H1 (cell line): ENCODE measurements at regions not wholly inside any gene's neighbourhood (a gene's known extent, or its start where the extent isn't known, plus 50 kb on each side); places are given as distances from the start of the nearest gene placed in this dataset.
A peak's percentile ranks its signal among the peaks of the same experiment; 100 is the strongest.
"Not testable (repeated sequence)": the region's sequence is repeated elsewhere in the genome, so short reads cannot be mapped to it uniquely, and the experiment has no call there.

Experiments
- CTCF ChIA-PET: fragments of 300-600 bp; sonication (Branson Sonifier 250); formaldehyde crosslinking; loops from one replicate; lab custom pipeline; 2021; ENCODE audit not compliant: partially characterized antibody; lab: Charles Lee
- POLR2A ChIA-PET: fragments of 300-600 bp; sonication (Branson Sonifier 250); formaldehyde crosslinking; loops from one replicate; lab custom pipeline; 2021; ENCODE audit warnings: inconsistent platforms; ENCODE audit not compliant: partially characterized antibody; lab: Charles Lee
- DNase-seq, 2 experiments: peaks; one replicate each; pipeline versions ENCODE4 v3.0.0 to v3.0.0-alpha.2; 2010 to 2022; ENCODE audit warnings: low spot score in 2 of 2, low read depth in 1 of 2, mixed read lengths in 1 of 2
- FAIRE-seq: peaks from 2 replicates; lab custom pipeline; 2011; peaks lifted over from hg19 to GRCh38; lab: Jason Lieb, UNC
- H2AFZ ChIP-seq: 2 replicates; pipeline ENCODE4 v1.8.1; 2012; ENCODE audit warnings: low read length, inconsistent platforms
- H2AK5ac ChIP-seq: 2 replicates; pipeline ENCODE4 v1.6.1; 2013; ENCODE audit warnings: low read depth, low read length
- H2BK120ac ChIP-seq: replicated peaks from 2 replicates; pipeline ENCODE3; 2013; ENCODE audit warnings: low read depth, low read length, inconsistent platforms
- H2BK12ac ChIP-seq: 2 replicates; pipeline ENCODE4 v1.6.1; 2013; ENCODE audit warnings: low read depth, low read length
- H2BK15ac ChIP-seq: 2 replicates; pipeline ENCODE4 v1.6.1; 2013; ENCODE audit warnings: low read length
- H2BK20ac ChIP-seq: 2 replicates; pipeline ENCODE4 v1.6.1; 2013; ENCODE audit warnings: low read length
- H2BK5ac ChIP-seq: 2 replicates; pipeline ENCODE4 v1.6.1; 2013; ENCODE audit warnings: low read depth, low read length
- H3K14ac ChIP-seq: 2 replicates; pipeline ENCODE4 v1.6.1; 2013; ENCODE audit warnings: inconsistent platforms; ENCODE audit not compliant: insufficient read length
- H3K18ac ChIP-seq: 2 replicates; pipeline ENCODE4 v1.6.1; 2013; ENCODE audit warnings: low read length; ENCODE audit errors: extremely low read depth
- H3K23ac ChIP-seq: 2 replicates; pipeline ENCODE4 v1.6.1; 2013; ENCODE audit warnings: inconsistent platforms; ENCODE audit not compliant: insufficient read length
- H3K23me2 ChIP-seq: 2 replicates; pipeline ENCODE4 v1.6.1; 2013; ENCODE audit warnings: low read depth, low read length
- H3K27ac ChIP-seq: 2 replicates; pipeline ENCODE4 v1.6.1; 2011; ENCODE audit warnings: low read depth, low read length, inconsistent platforms
- H3K27me3 ChIP-seq, 4 experiments: replicated peaks in 1 of 4; 1 replicate in 1 of 4; 2 replicates in 3 of 4; pipeline versions ENCODE4 v1.6.1 to v1.8.1; 2011 to 2013; ENCODE audit warnings: low read length in 3 of 4, mild to moderate bottlenecking in 3 of 4, inconsistent platforms in 2 of 4, mixed read lengths in 2 of 4, moderate library complexity in 1 of 4; ENCODE audit not compliant: control insufficient read depth in 3 of 4, insufficient read depth in 3 of 4; ENCODE audit errors: extremely low read depth in 1 of 4
- H3K36me3 ChIP-seq, 4 experiments: 2 replicates each; pipeline versions ENCODE4 v1.6.1 to v1.8.1; 2011 to 2013; ENCODE audit warnings: mild to moderate bottlenecking in 4 of 4, low read length in 3 of 4, moderate library complexity in 2 of 4, control low read depth in 1 of 4, inconsistent platforms in 1 of 4; ENCODE audit not compliant: insufficient read depth in 4 of 4, control insufficient read depth in 2 of 4
- H3K4ac ChIP-seq: replicated peaks from 2 replicates; pipeline ENCODE3; 2013; ENCODE audit warnings: low read length, low read depth, mixed read lengths, inconsistent platforms; ENCODE audit not compliant: insufficient read length
- H3K4me1 ChIP-seq, 4 experiments: replicated peaks in 1 of 4; 1 replicate in 1 of 4; 2 replicates in 3 of 4; pipeline versions ENCODE4 v1.6.1 to v1.8.1; 2011 to 2013; ENCODE audit warnings: low read length in 3 of 4, inconsistent platforms in 2 of 4, mixed read lengths in 1 of 4; ENCODE audit not compliant: insufficient read depth in 4 of 4, control insufficient read depth in 3 of 4
- H3K4me2 ChIP-seq, 2 experiments: 2 replicates each; pipeline versions ENCODE4 v1.6.1 to v1.8.1; 2011 to 2013; ENCODE audit warnings: low read depth in 2 of 2, low read length in 2 of 2, control low read depth in 1 of 2, inconsistent platforms in 1 of 2, mild to moderate bottlenecking in 1 of 2; ENCODE audit not compliant: insufficient read depth in 1 of 2
- H3K4me3 ChIP-seq, 4 experiments: fragments of 200-600, 300-600 bp in 1 of 4; sonication (generic), shearing (Covaris generic), sonication (Bioruptor Twin) in 1 of 4; 2 replicates each; pipeline versions ENCODE4 v1.5.1 to v1.8.1; 2011 to 2016; ENCODE audit warnings: low read length in 4 of 4, low read depth in 3 of 4, control low read depth in 2 of 4, inconsistent platforms in 2 of 4, mild to moderate bottlenecking in 2 of 4, mixed read lengths in 1 of 4, moderate library complexity in 1 of 4; ENCODE audit not compliant: insufficient read depth in 2 of 4; ENCODE audit errors: extremely low read depth in 1 of 4
- H3K56ac ChIP-seq: replicated peaks from 2 replicates; pipeline ENCODE3; 2013; ENCODE audit warnings: low read depth, mild to moderate bottlenecking, mixed read lengths, low read length, inconsistent platforms; ENCODE audit not compliant: insufficient read length
- H3K79me1 ChIP-seq: 2 replicates; pipeline ENCODE4 v1.6.1; 2013; ENCODE audit warnings: low read depth, low read length, control low read depth
- H3K79me2 ChIP-seq, 2 experiments: 2 replicates each; pipeline versions ENCODE4 v1.6.1 to v1.8.1; 2012 to 2013; ENCODE audit warnings: low read length in 2 of 2, mild to moderate bottlenecking in 2 of 2, inconsistent platforms in 1 of 2; ENCODE audit not compliant: insufficient read depth in 2 of 2, control insufficient read depth in 1 of 2
- H3K9ac ChIP-seq, 4 experiments: replicated peaks in 1 of 4; 1 replicate in 1 of 4; 2 replicates in 3 of 4; pipeline versions ENCODE4 v1.6.1 to v1.8.1; 2011 to 2013; ENCODE audit warnings: low read depth in 3 of 4, low read length in 3 of 4, control low read depth in 2 of 4, mild to moderate bottlenecking in 2 of 4, moderate library complexity in 2 of 4, inconsistent platforms in 1 of 4; ENCODE audit errors: extremely low read depth in 1 of 4
- H3K9me3 ChIP-seq, 2 experiments: 2 replicates each; pipeline versions ENCODE4 v1.6.1 to v1.8.1; 2012 to 2013; ENCODE audit warnings: mild to moderate bottlenecking in 2 of 2, moderate library complexity in 2 of 2, control low read depth in 1 of 2, inconsistent platforms in 1 of 2, low read depth in 1 of 2, low read length in 1 of 2, mixed read lengths in 1 of 2; ENCODE audit not compliant: insufficient read depth in 2 of 2
- H4K20me1 ChIP-seq, 2 experiments: replicated peaks in 1 of 2; 2 replicates each; pipeline versions ENCODE3 to v1.8.1; 2011 to 2013; ENCODE audit warnings: inconsistent platforms in 2 of 2, low read length in 2 of 2, mild to moderate bottlenecking in 1 of 2; ENCODE audit not compliant: insufficient read depth in 2 of 2, control insufficient read depth in 1 of 2
- H4K5ac ChIP-seq: 2 replicates; pipeline ENCODE4 v1.6.1; 2013; ENCODE audit warnings: low read length, low read depth, mixed read lengths, inconsistent platforms; ENCODE audit not compliant: insufficient read length
- H4K8ac ChIP-seq: 2 replicates; pipeline ENCODE4 v1.8.0; 2013; ENCODE audit warnings: mild to moderate bottlenecking, moderate library complexity, low read length, inconsistent platforms; ENCODE audit not compliant: insufficient read depth; ENCODE audit errors: extremely low read depth
- H4K91ac ChIP-seq: replicated peaks from 2 replicates; pipeline ENCODE3; 2013; ENCODE audit warnings: low read length, mixed read lengths, inconsistent platforms; ENCODE audit not compliant: insufficient read length
- WGBS, 2 experiments: shearing (Covaris generic) in 1 of 2; methylation state at CpG; one replicate each; pipeline versions ENCODE4 v1.1.6 to v1.1.7; 2013 to 2015; ENCODE audit warnings: low lambda C conversion rate in 2 of 2, mixed read lengths in 2 of 2, inconsistent platforms in 1 of 2, low coverage in 1 of 2, missing lambda C conversion rate in 1 of 2; ENCODE audit not compliant: insufficient replicate concordance in 2 of 2, insufficient coverage in 1 of 2, insufficient read length in 1 of 2; ENCODE audit errors: extremely low coverage in 1 of 2, missing lambda C conversion rate in 1 of 2; 5-methylcytosine and 5-hydroxymethylcytosine counted together

GRCh38 chr3:181938580-181938979, 226.9 kb downstream of the SOX2 start:
- H3K18ac ChIP-seq, POLR2A ChIA-PET, H3K27ac ChIP-seq, H3K79me1 ChIP-seq, H3K23me2 ChIP-seq, H3K9ac ChIP-seq, H3K4me3 ChIP-seq, DNase-seq, FAIRE-seq, H2BK12ac ChIP-seq, H4K91ac ChIP-seq, H3K9me3 ChIP-seq, H3K36me3 ChIP-seq, H4K20me1 ChIP-seq, H2BK120ac ChIP-seq, H2AK5ac ChIP-seq, H3K56ac ChIP-seq, H2AFZ ChIP-seq, H3K14ac ChIP-seq, H3K23ac ChIP-seq, H3K4ac ChIP-seq, H3K79me2 ChIP-seq, H4K8ac ChIP-seq, H4K5ac ChIP-seq, H2BK20ac ChIP-seq, H3K4me2 ChIP-seq, H3K27me3 ChIP-seq, H2BK5ac ChIP-seq: not testable (repeated sequence)
- peak overlapping the region; percentile 31; the same call in 1 of the 2 replicates for H2BK15ac ChIP-seq
- H3K4me1 ChIP-seq, result peaks cover 3 to 22% (median 11%) of the 10 kb centered on the region in 4 experiments; a peak in 5 of 7 replicates
- CTCF ChIA-PET, result interaction anchor here (0.6 kb wide), 2 partner anchors 12 to 18 kb away, joined by 3 to 4 read pairs; no protein-coding TSS in a partner anchor
- 100% methylated on average over 2 of the region's 3 CpGs; no CpG with 5 or more reads in 1 of the 2 experiments for WGBS, 2 experiments
